SU-DHL-6 (cell line): ENCODE measurements at regions not wholly inside any gene's neighbourhood (a gene's known extent, or its start where the extent isn't known, plus 50 kb on each side); places are given as distances from the start of the nearest gene placed in this dataset.

Source experiments
- EZH2phosphoT487 ChIP-seq: fragments of 200-600 bp; sonication (generic), shearing (Covaris generic); conservative IDR thresholded peaks from 2 replicates; pipeline ENCODE4 v1.6.1; 2018; ENCODE audit warnings: mild to moderate bottlenecking, antibody characterized with exemption, low read length, moderate library complexity, mixed read lengths
- TF ChIP-seq, protein P1 (sequence below): fragments of 200-600 bp; sonication (generic); IDR thresholded peaks from one replicate; pipeline ENCODE4 v1.5.1; 2017; ENCODE audit warnings: antibody characterized with exemption, mild to moderate bottlenecking, low read length, moderate library complexity; ENCODE audit not compliant: insufficient read depth, poor library complexity, severe bottlenecking

DNA sequence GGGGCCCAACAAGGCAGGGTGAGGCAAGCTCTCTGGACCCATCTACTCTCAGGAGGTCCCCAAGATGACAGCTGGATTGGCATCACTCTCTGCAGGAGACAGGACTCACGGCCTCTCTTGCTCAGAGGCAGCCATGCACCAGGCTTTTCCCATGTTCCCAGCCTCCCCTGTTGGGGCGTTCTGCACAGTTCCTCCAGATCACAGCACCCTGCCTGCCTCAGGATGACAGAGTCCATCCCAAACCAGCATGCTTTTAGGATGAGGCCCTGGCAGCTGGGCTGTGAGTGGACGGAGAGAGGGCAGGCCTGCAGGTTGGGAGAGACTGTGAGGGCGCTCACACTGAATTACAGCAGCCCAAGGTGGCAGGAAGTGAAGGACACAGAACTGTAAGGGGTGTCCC, 143.2 kb upstream of the MLN start:
- TF ChIP-seq, protein P1, sequence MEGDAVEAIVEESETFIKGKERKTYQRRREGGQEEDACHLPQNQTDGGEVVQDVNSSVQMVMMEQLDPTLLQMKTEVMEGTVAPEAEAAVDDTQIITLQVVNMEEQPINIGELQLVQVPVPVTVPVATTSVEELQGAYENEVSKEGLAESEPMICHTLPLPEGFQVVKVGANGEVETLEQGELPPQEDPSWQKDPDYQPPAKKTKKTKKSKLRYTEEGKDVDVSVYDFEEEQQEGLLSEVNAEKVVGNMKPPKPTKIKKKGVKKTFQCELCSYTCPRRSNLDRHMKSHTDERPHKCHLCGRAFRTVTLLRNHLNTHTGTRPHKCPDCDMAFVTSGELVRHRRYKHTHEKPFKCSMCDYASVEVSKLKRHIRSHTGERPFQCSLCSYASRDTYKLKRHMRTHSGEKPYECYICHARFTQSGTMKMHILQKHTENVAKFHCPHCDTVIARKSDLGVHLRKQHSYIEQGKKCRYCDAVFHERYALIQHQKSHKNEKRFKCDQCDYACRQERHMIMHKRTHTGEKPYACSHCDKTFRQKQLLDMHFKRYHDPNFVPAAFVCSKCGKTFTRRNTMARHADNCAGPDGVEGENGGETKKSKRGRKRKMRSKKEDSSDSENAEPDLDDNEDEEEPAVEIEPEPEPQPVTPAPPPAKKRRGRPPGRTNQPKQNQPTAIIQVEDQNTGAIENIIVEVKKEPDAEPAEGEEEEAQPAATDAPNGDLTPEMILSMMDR = no peak
- no peak for TF ChIP-seq EZH2phosphoT487
